Right lobe of liver (tissue), 4 donors: ENCODE measurements at regions not wholly inside any gene's neighbourhood (a gene's known extent, or its start where the extent isn't known, plus 50 kb on each side); places are given as distances from the start of the nearest gene placed in this dataset.

Experiments
- CTCF ChIP-seq, 4 donors: fragments of 200-600 bp in 3 of 4; fragments of 450-650 bp in 1 of 4; IDR thresholded peaks; one replicate each; pipeline versions ENCODE4 v1.5.1 to v1.8.0; 2016 to 2022; ENCODE audit warnings: antibody characterized with exemption in 4 of 4, mild to moderate bottlenecking in 2 of 4
- POLR2A ChIP-seq: fragments of 450-650 bp; IDR thresholded peaks from one replicate; pipeline ENCODE4 v1.6.1; 2017; ENCODE audit warnings: antibody characterized with exemption, mild to moderate bottlenecking
- donor health status: DM: no; HTN: no; CAD: no.
- donor health status: DM: no; HTN: no; CAD: no.
- donor health status: DM: no; HTN: yes; CAD: no.

- no peak for TF ChIP-seq CTCF (IDR thresholded peaks at IDR 0.05)
- no peak for TF ChIP-seq POLR2A
These were observed 139.0 kb upstream of the JADE1 start for GRCh38 chr4:128670513-128670912.
